GM13976 (cell line): ENCODE measurements at regions not wholly inside any gene's neighbourhood (a gene's known extent, or its start where the extent isn't known, plus 50 kb on each side); places are given as distances from the start of the nearest gene placed in this dataset.

ENCODE experiments used
- DNase-seq: peaks from one replicate; pipeline ENCODE4 v3.0.0; 2012; ENCODE audit warnings: low spot score
- in situ Hi-C: fragments of 300-500 bp; cut with MboI; formaldehyde crosslinking; loops from one replicate; pipeline ENCODE4 v1.12.0; 2022; ENCODE audit warnings: low sequenced_read_pairs, mixed read lengths, inconsistent platforms; ENCODE audit not compliant: unreplicated experiment
- TF ChIP-seq, protein P1 (sequence below): IDR thresholded peaks from 2 replicates; pipeline ENCODE4 v1.5.1; 2012; ENCODE audit warnings: borderline replicate concordance, mild to moderate bottlenecking; ENCODE audit not compliant: insufficient read depth; ENCODE audit errors: extremely low read depth, missing control alignments, control extremely low read depth

DNA sequence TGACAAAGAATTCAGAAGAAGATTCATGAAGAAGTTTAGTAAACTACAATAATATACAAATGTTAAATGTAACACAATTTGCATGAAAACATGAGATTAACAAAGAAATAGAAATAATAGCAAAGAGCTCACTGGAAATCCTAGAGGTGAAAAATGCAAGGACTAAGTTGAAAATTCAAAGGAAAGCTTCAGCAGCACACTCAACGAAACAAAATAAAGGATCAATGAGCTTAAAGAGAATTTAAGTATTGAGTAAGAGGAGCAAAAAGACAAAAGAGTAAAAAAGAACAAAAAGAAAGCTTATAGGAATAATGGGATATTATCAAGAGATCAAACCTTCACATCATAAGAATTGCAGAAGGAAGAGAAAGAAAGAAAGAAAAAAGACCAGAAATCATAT is 583.8 kb upstream of the NECTIN3 start:
- no peak for DNase-seq
- in situ Hi-C loops: no loop called here
- TF ChIP-seq, protein P1, sequence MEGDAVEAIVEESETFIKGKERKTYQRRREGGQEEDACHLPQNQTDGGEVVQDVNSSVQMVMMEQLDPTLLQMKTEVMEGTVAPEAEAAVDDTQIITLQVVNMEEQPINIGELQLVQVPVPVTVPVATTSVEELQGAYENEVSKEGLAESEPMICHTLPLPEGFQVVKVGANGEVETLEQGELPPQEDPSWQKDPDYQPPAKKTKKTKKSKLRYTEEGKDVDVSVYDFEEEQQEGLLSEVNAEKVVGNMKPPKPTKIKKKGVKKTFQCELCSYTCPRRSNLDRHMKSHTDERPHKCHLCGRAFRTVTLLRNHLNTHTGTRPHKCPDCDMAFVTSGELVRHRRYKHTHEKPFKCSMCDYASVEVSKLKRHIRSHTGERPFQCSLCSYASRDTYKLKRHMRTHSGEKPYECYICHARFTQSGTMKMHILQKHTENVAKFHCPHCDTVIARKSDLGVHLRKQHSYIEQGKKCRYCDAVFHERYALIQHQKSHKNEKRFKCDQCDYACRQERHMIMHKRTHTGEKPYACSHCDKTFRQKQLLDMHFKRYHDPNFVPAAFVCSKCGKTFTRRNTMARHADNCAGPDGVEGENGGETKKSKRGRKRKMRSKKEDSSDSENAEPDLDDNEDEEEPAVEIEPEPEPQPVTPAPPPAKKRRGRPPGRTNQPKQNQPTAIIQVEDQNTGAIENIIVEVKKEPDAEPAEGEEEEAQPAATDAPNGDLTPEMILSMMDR: no peak

DNA sequence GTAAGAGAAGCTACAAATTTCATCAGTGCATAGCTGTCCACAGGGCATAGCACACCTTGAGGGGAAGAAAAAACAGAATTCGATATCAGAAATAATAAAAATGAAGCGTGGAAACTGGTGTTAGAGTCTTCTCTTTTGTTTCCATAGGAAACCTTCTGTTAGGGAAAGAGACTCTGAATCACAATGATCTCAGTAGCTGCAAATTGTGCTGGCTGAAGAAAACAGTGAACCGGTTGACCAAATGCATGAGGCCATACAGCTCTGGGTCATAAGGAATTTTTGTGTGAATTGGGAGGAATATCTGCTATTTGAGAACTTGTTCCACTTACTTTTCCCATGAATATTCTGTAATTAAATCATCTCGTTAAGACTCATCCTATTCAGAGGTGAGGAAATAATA is 580.2 kb upstream of the NECTIN3 start:
- DNase-seq: no peak
- in situ Hi-C loops: no loop called here
- TF ChIP-seq, protein P1: no peak

DNA sequence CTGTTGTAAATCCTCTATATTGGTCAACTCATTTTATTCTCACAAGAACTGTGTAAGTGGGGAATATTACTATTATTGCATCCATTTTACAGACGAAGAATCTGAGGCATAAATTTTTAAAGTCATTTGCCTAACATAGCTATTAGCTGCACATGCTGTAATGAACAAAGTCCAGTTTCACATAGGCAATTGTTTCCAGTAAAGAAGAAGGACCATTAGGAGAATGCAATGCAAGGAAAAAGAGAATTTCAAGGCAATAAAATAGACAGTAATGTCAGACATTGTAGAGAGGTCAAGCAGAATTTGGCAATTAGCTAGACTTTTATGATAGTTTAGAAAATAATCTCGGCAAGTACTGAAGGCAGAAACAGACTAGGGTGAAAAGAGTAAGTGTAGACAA is 578.7 kb upstream of the NECTIN3 start:
- TF ChIP-seq, protein P1: no peak
- in situ Hi-C loops: no loop called here
- no peak for DNase-seq

DNA sequence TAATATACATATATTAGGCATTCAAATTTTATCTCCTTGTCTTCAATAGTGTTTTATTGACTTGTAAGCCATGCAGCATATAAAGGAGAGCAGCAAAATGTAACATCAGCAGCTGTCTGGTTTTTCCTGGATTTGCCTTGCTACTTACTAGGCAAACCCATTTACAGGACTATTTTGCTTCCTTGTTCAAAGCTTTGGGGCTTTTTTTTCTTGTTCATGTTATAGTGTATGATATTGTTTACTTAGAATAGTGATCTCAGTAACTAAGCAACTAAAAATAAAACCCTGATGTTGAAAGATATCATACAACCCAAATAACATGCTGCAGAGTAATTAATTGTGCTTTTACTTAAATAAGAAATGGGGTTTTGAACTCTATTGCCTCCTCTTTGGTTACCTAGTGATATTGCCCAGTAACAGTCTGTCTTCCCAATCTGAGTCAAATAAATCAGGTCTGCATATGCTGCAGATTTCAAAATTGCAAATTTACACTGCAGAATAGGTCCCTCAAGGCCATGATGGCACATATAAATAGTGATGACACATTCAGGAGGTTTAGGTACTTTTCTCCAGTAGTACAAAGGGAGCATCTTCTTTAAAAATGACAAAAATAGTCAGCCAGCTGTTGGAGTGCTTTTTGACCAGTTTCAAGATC is 578.1 kb upstream of the NECTIN3 start:
- DNase-seq: no peak
- TF ChIP-seq, protein P1: no peak
- in situ Hi-C loops: no loop called here

DNA sequence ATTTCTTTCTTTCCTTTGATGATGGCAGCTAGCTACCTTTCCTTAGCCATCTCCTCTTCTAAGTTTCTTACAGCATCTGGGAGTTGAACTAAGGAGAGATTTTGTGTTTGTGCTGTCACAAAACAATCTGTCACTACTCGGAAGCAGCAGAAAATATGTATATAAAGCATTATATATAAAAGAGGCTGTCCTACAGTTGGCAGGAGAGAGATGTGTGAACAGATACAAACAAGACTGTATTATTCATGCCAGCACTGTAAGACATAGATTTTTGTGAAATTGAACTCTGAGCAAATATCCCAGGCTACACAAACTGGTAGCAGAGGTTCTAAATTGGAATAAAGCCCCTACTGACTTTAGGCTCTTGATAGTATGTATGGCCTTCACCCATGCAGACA is 577.5 kb upstream of the NECTIN3 start:
- in situ Hi-C loops: no loop called here
- DNase-seq: no peak
- TF ChIP-seq, protein P1: no peak

DNA sequence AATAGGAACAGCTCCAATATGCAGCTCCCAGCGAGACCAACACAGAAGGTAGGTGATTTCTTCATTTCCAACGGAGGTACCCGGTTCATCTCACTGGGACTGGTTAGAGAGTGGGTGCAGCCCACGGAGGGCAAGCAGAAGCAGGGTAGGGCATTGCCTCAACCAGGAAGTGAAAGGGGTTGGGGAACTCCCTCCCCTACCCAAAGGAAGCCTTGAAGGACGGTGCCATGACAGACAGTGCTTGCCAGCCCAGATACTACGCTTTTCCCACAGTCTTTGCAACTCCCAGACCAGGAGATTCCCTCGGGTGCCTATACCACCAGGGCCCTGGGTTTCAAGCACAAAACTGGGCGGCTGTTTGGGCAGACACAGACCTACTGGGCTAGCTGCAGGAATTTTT is 576.9 kb upstream of the NECTIN3 start:
- in situ Hi-C loops: no loop called here
- no peak for DNase-seq
- TF ChIP-seq, protein P1: no peak
